PC-9 (cell line): ENCODE measurements at regions not wholly inside any gene's neighbourhood (a gene's known extent, or its start where the extent isn't known, plus 50 kb on each side); places are given as distances from the start of the nearest gene placed in this dataset.

Experiments
- BruUV-seq: library from RNA; stranded (reverse); fragments of 400-500 nt; replicated peaks from 2 replicates; lab custom pipeline; 2021; lab: Mats Ljungman, UMichigan
- CTCF ChIA-PET: fragments of 300-600 bp; sonication (Branson Sonifier 250); formaldehyde crosslinking; loops from one replicate; lab custom pipeline; 2022; ENCODE audit warnings: antibody characterized with exemption; lab: Charles Lee
- POLR2A ChIA-PET: fragments of 300-600 bp; sonication (Branson Sonifier 250); formaldehyde crosslinking; loops from one replicate; lab custom pipeline; 2022; ENCODE audit warnings: antibody characterized with exemption; ENCODE audit not compliant: unreplicated experiment; lab: Charles Lee
- DNase-seq, 2 experiments: peaks; one replicate each; pipeline versions ENCODE4 v3.0.0 to v3.0.0-alpha.2; 2015 to 2022; ENCODE audit warnings: mixed read lengths in 1 of 2
- H2AFZ ChIP-seq: fragments of 200-600 bp; sonication (generic); 2 replicates; pipeline ENCODE4 v1.8.1; 2017; ENCODE audit warnings: antibody characterized with exemption
- H3F3A ChIP-seq: fragments of 200-600 bp; sonication (generic); 2 replicates; pipeline ENCODE4 v1.8.1; 2017; ENCODE audit warnings: antibody characterized with exemption, mild to moderate bottlenecking, low read depth; ENCODE audit not compliant: insufficient read depth
- H3K27ac ChIP-seq: fragments of 200-600 bp; sonication (generic); 2 replicates; pipeline ENCODE4 v1.6.1; 2016; ENCODE audit warnings: mixed run types
- H3K27me3 ChIP-seq: fragments of 200-600 bp; sonication (generic); 2 replicates; pipeline ENCODE4 v1.6.1; 2016; ENCODE audit warnings: low read depth, mixed run types; ENCODE audit not compliant: insufficient read depth
- H3K36me3 ChIP-seq: fragments of 200-600 bp; sonication (generic); 2 replicates; pipeline ENCODE4 v1.6.1; 2016; ENCODE audit warnings: low read depth, mixed run types
- H3K4me1 ChIP-seq: fragments of 200-600 bp; sonication (generic); replicated peaks from 2 replicates; pipeline ENCODE4 v1.6.1; 2016; ENCODE audit warnings: mixed run types; ENCODE audit not compliant: insufficient read depth
- H3K4me2 ChIP-seq: fragments of 200-600 bp; sonication (generic); 2 replicates; pipeline ENCODE4 v1.6.1; 2017; ENCODE audit warnings: mixed run types
- H3K4me3 ChIP-seq: fragments of 200-600 bp; sonication (generic); 2 replicates; pipeline ENCODE4 v1.6.1; 2016; ENCODE audit warnings: mixed run types
- H3K79me2 ChIP-seq: fragments of 200-600 bp; sonication (generic); 2 replicates; pipeline ENCODE4 v1.6.1; 2017; ENCODE audit warnings: low read depth, mixed run types
- H3K9me2 ChIP-seq: fragments of 200-600 bp; sonication (generic); 2 replicates; pipeline ENCODE4 v1.8.1; 2017; ENCODE audit warnings: mild to moderate bottlenecking; ENCODE audit not compliant: insufficient read depth
- H3K9me3 ChIP-seq: fragments of 200-600 bp; sonication (generic); 2 replicates; pipeline ENCODE4 v1.8.1; 2016; ENCODE audit warnings: low read depth; ENCODE audit not compliant: insufficient read depth
- H4K20me1 ChIP-seq: fragments of 200-600 bp; sonication (generic); 2 replicates; pipeline ENCODE4 v1.8.1; 2017; ENCODE audit not compliant: insufficient read depth
- EZH2 ChIP-seq: fragments of 200-600 bp; sonication (generic); IDR thresholded peaks from 2 replicates; pipeline ENCODE4 v1.8.0; 2017; ENCODE audit warnings: antibody characterized with exemption, low read depth
- intact Hi-C: fragments of 100-400 bp; cut with micrococcal nuclease; formaldehyde crosslinking; loops from one replicate; pipeline ENCODE4 v1.10.0; 2022; ENCODE audit not compliant: unreplicated experiment
- TF ChIP-seq, protein P1 (sequence below): fragments of 200-600 bp; sonication (generic); conservative IDR thresholded peaks from 2 replicates; pipeline ENCODE4 v1.6.1; 2017; ENCODE audit warnings: mixed run types, antibody characterized with exemption, mild to moderate bottlenecking, moderate library complexity

DNA sequence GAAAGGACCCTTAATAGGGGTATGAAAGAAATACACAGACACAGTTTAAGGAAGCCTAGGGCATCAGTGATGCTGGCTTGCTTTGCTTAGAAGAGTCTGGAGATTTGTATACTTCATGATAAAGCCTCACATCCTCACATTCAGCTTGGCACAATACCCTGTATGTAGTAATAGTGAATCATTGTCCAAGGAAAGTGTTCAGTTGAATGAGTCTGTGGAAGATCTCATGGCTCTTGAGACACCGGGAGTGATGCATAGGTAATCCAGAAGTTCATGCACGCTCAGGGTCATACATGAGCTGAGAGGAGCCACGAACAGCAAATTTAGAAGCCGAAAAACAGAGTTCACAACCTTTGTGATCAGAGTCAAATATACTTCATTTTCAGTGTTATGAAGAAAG lies 537.2 kb upstream of the TMPRSS15 start:
- no peak overlapping the region for H2AFZ ChIP-seq
- no peaks in the 10 kb centered on the region for H3K4me1 ChIP-seq
- no peaks in the 10 kb centered on the region for H3K36me3 ChIP-seq
- ChIA-PET CTCF (no interaction called here), POLR2A (no interaction called here)
- no peaks in the 10 kb centered on the region for H3F3A ChIP-seq
- BruUV-seq: no TSS peak
- intact Hi-C loops: no loop called here
- H3K9me2 ChIP-seq: no peaks in the 10 kb centered on the region
- no peaks in the 10 kb centered on the region for H3K79me2 ChIP-seq
- H3K4me3 ChIP-seq: no peak overlapping the region
- no peak overlapping the region for H3K27ac ChIP-seq
- H4K20me1 ChIP-seq: no peaks in the 10 kb centered on the region
- no peaks in the 10 kb centered on the region for H3K27me3 ChIP-seq
- no peak for DNase-seq
- H3K9me3 ChIP-seq: no peaks in the 10 kb centered on the region
- no peak overlapping the region for H3K4me2 ChIP-seq
- no peak for TF ChIP-seq EZH2
- TF ChIP-seq, protein P1, sequence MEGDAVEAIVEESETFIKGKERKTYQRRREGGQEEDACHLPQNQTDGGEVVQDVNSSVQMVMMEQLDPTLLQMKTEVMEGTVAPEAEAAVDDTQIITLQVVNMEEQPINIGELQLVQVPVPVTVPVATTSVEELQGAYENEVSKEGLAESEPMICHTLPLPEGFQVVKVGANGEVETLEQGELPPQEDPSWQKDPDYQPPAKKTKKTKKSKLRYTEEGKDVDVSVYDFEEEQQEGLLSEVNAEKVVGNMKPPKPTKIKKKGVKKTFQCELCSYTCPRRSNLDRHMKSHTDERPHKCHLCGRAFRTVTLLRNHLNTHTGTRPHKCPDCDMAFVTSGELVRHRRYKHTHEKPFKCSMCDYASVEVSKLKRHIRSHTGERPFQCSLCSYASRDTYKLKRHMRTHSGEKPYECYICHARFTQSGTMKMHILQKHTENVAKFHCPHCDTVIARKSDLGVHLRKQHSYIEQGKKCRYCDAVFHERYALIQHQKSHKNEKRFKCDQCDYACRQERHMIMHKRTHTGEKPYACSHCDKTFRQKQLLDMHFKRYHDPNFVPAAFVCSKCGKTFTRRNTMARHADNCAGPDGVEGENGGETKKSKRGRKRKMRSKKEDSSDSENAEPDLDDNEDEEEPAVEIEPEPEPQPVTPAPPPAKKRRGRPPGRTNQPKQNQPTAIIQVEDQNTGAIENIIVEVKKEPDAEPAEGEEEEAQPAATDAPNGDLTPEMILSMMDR: no peak

DNA sequence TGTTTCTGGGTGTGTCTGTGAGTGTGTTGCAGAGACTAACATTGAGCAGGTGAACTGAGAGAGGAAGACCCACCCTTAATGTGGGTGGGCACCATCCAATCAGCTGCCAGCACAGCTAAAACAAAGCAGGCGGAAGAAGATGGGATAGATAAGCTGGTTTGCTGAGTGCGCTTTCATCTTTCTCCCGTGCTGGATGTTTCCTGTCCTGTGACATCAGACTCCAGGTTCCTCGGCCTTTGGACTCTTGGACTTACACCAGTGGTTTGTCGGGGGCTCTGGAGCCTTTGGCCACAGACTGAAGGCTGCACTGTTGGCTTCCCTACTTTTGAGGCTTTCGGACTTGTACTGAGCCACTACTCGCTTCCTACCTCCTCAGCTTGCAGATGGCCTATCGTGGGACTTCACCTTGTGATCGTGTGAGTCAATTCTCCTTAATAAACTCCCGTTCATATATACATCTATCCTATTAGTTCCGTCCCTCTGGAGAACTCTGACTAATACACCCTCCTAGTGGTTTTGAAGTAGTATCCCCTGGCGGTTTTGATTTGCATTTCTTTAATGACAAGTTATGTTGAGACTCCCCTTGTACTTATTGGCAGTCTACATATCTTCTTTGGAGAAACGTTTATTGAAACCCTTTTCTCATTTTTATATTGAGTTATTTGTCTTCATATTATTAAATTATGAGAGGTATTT lies 546.6 kb upstream of the TMPRSS15 start:
- no peak overlapping the region for H3K4me3 ChIP-seq
- H3K4me2 ChIP-seq: no peak overlapping the region
- H3K4me1 ChIP-seq: no peaks in the 10 kb centered on the region
- TF ChIP-seq EZH2: no peak
- TF ChIP-seq, protein P1: no peak
- CTCF ChIA-PET: no interaction called here
- no peaks in the 10 kb centered on the region for H3K9me2 ChIP-seq
- H4K20me1 ChIP-seq: no peaks in the 10 kb centered on the region
- H3K36me3 ChIP-seq: no peaks in the 10 kb centered on the region
- no peaks in the 10 kb centered on the region for H3K9me3 ChIP-seq
- no peaks in the 10 kb centered on the region for H3K79me2 ChIP-seq
- no peak overlapping the region for H2AFZ ChIP-seq
- no TSS peak for BruUV-seq
- POLR2A ChIA-PET: no interaction called here
- no peak overlapping the region for H3K27ac ChIP-seq
- no peaks in the 10 kb centered on the region for H3K27me3 ChIP-seq
- no peaks in the 10 kb centered on the region for H3F3A ChIP-seq
- DNase-seq: no peak
- intact Hi-C loops: no loop called here

DNA sequence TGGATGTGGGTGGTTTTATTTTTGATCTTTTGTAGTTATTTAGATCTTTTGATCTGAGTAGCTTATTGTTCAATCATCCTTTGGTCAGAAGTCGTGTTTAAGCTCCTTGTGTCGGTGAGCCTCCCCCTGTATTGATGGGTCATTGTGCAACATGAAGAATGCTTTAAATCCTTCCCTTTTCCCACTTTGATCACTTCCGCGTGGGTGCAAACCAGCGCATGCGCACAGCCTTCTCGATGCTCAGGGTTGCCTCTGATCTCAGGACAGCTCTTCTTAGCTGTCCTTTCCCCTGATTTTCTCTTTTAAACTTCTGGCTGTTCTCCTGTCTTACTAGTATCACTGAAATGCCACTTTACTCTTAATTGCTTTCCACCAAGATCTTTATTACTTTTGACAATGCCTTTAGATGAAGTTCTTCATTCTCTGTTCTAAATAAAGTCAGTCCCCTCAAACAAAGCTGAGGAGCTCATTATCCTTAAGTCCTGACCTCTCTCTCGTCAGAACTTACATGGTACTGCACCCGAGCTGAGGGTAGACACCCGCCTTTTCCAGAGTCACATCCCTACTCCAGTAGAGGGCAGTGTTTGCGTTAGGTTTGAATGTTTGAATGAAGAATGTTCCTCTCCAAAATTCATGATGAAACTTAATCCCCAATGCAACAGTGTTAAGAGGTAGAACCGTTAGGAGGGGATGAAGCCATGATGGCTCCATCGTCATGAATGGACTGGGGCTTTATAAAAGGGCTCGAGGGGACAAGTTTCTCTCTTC lies 547.9 kb upstream of the TMPRSS15 start:
- Histone ChIP-seq H3K9me2 (no peaks in the 10 kb centered on the region), H3K9me3 (no peaks in the 10 kb centered on the region), H3K79me2 (no peaks in the 10 kb centered on the region), H3K27me3 (no peaks in the 10 kb centered on the region), H3K4me1 (no peaks in the 10 kb centered on the region), H3K4me2 (no peak overlapping the region), H3K4me3 (no peak overlapping the region), H4K20me1 (no peaks in the 10 kb centered on the region), H3F3A (no peaks in the 10 kb centered on the region), H2AFZ (no peak overlapping the region), H3K27ac (no peak overlapping the region), H3K36me3 (no peaks in the 10 kb centered on the region)
- TF ChIP-seq, protein P1: peak; percentile 53; the same call in 1 of the 2 replicates
- TF ChIP-seq EZH2: no peak
- ChIA-PET CTCF (no interaction called here), POLR2A (no interaction called here)
- intact Hi-C loops: no loop called here
- no TSS peak for BruUV-seq
- no peak for DNase-seq
